CMK (cell line): ENCODE measurements at regions not wholly inside any gene's neighbourhood (a gene's known extent, or its start where the extent isn't known, plus 50 kb on each side); places are given as distances from the start of the nearest gene placed in this dataset.

Source experiments
- DNase-seq: peaks from one replicate; pipeline ENCODE4 v3.0.0-alpha.2; 2010; ENCODE audit warnings: low read depth

- DNase-seq: no peak
Measured at GRCh38 chr12:27382924-27383323, 50.3 kb downstream of the BMAL2 start.

DNA sequence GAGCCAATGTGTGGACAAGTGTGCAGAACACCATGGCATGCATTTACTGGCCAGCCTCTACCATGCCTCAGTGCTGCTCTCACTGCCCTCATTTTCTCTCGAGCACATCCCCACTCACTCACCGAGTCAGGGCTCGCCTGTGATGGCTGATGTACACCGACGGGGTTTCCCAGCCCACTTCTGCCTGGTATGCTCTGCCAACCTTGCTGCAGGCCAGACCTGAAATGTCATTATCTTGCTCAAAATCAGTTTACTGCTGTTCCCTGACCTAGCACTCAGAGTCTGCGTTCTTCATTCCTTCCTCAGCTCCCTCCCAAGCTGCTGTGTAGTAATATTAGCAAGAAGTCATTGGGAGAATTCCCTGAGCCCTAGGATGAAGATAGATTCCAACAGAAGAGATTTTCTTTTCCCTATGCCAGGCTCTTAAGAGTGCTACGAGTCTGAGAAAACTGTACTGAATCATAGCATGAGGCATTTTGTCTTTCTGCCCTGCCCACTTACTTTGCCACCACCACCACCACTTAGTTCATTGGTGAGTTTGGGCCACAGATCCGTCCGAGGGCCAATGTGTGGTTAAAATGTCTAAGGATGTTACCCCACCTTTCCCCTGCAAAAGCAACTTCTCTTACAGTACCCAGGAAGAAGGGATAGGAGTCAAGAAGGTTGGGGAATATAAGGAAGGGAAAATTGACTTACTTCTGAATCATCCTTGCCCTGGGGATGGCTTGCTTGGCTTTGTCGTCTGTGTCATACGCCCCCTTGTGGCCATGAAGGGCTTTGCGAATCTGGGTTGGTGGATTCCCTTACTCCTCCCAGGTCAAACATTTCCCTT lies 51.0 kb downstream of the BMAL2 start:
- DNase-seq: peak; percentile 42

- no peak for DNase-seq
Measured at GRCh38 chr12:27384261-27384590, 51.6 kb downstream of the BMAL2 start.

DNA sequence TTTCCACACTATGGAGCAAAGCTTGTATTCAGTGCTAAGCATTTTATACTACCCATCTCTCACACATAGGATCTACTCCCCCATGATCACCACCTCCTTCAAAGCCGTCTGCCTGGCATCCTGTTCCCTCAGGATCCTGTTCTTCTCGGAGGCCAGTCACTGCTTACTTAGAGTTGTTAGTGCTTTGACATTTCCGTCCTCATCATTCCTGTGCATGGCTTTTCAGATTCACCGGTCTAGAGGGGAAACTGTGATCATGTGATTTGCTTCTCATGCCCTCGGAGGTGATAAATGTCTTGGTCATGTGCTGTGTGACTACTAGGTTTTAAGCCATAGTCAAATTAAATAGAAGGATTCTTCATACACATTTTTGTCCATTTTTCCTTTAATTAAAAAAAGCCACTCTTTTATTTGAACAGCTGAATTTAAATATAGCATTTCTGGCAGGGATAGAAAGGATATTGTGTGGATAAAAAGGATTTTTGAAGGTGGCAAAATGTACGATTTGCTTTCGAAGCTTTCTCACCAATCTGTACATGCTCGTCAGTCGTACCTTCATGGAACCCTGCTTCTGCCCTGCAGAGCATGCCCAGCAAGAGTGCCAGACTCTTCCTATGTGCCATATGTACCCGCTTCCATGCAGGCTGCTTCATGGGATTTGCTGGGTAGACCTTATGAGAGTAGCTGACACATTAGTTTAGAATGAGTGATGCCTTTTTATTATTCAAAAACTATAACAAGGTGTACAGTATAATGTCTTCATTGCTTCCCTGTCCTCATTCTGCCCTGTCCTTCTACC lies 53.3 kb downstream of the BMAL2 start:
- DNase-seq: no peak

GRCh38 chr12:27387473-27387872 lies 54.8 kb downstream of the BMAL2 start:
- no peak for DNase-seq

DNA sequence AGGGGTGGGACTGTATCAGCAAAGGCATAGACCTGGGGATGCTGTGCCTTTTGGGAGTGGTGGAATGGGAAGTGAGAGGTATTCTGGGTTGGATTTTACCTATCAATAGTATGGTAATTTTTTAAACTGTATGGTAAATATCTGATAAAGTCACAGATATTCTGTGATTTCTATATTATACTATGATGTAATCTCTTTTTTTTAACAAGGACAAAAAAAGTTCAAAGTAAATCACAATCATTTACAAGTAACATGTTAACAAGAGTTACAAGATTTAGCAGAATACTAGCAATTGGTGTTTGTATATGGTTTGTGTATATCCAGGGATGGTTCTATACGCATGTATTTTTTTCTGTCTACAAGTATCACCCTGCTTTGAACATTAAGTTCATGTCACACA lies 56.0 kb downstream of the BMAL2 start:
- no peak for DNase-seq

DNA sequence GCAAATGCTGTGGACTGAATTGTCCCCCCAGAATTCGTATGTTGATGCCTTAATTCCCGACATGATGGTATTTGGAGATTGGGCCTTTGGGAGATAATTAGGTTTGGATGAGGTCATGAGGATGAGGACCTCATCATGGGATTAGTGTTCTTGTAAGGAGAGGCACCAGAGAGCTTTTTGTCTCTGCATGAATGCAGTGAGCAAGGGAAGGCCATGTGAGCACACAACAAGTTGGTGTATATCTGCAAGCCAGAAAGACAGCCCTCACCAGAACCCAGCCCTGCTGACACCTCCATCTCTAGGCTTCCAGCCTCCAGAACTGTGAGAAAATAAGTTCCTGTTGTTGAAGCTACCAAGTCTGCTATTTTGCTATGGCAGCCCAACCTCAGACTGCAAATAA lies 51.9 kb upstream of the SMCO2 start:
- DNase-seq: no peak

DNA sequence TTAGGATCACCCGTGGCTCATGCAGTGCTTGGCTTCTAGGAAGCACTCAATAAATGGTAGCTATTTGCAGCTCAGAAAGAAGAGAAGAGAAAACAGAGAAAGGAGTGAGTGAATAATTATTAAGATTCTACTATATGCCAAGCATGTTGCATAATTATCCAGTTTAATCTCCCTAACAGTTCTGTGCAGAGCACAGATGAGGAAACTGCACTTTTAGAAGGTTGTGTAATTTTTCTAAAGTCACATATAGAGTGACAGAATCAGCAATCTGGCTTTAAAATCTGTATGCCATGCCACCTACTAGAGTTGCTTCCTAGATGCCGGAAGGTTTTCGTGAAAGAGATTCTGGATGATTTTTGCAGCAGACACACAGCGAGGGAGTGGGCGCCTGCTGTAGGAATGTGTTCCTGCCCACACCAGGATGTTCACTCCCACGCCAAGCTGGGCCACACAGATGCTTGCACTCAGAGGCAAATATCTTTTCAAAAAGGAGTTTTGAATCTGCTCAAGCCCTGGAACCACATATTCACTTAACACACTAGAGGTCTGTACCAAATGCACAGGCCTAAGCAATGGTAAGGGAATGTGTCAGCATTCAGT lies 50.2 kb upstream of the SMCO2 start:
- no peak for DNase-seq
